Inflammatory macrophage treated with lipopolysaccharide for 4 hours (primary cell): ENCODE measurements at regions not wholly inside any gene's neighbourhood (a gene's known extent, or its start where the extent isn't known, plus 50 kb on each side); places are given as distances from the start of the nearest gene placed in this dataset.

Source experiments
- DNase-seq: peaks from one replicate; pipeline ENCODE4 v3.0.0-alpha.2; 2020

- DNase-seq, result peak; percentile 25
Observed at GRCh38 chr7:16046041-16046440, 359.6 kb upstream of the MEOX2 start.

GRCh38 chr7:16045296-16045695, 358.8 kb upstream of the MEOX2 start:
- no peak for DNase-seq

GRCh38 chr7:16044645-16045044, 358.2 kb upstream of the MEOX2 start:
- no peak for DNase-seq

- peak; percentile 33 for DNase-seq
Observed at GRCh38 chr7:16040346-16040745, 353.9 kb upstream of the MEOX2 start.

GRCh38 chr7:16038906-16039305, 352.4 kb upstream of the MEOX2 start:
- DNase-seq, result no peak

GRCh38 chr7:16035392-16035791, 348.9 kb upstream of the MEOX2 start:
- DNase-seq, result no peak

- DNase-seq, result no peak
Observed at GRCh38 chr7:16034866-16035265, 348.4 kb upstream of the MEOX2 start.

GRCh38 chr7:16034353-16034752, 347.9 kb upstream of the MEOX2 start:
- DNase-seq, result peak; percentile 19

- no peak for DNase-seq
Observed at GRCh38 chr7:16033233-16033632, 346.8 kb upstream of the MEOX2 start.

GRCh38 chr7:16028636-16029035, 342.2 kb upstream of the MEOX2 start:
- no peak for DNase-seq

- no peak for DNase-seq
Observed at GRCh38 chr7:16028103-16028502, 341.6 kb upstream of the MEOX2 start.

GRCh38 chr7:16027396-16027795, 340.9 kb upstream of the MEOX2 start:
- no peak for DNase-seq

GRCh38 chr7:16026253-16027020, 340.0 kb upstream of the MEOX2 start:
- DNase-seq, result no peak

- no peak for DNase-seq
Observed at GRCh38 chr7:16025696-16026095, 339.2 kb upstream of the MEOX2 start.

GRCh38 chr7:16023503-16023902, 337.0 kb upstream of the MEOX2 start:
- DNase-seq, result no peak

- DNase-seq, result no peak
Observed at GRCh38 chr7:16023046-16023445, 336.6 kb upstream of the MEOX2 start.

- DNase-seq, result no peak
Observed at GRCh38 chr7:16021851-16022250, 335.4 kb upstream of the MEOX2 start.

- no peak for DNase-seq
Observed at GRCh38 chr7:16015981-16016380, 329.5 kb upstream of the MEOX2 start.

GRCh38 chr7:16014031-16014430, 327.5 kb upstream of the MEOX2 start:
- no peak for DNase-seq

GRCh38 chr7:16007911-16008310, 321.4 kb upstream of the MEOX2 start:
- no peak for DNase-seq

- DNase-seq, result no peak
Observed at GRCh38 chr7:16004702-16005101, 318.2 kb upstream of the MEOX2 start.

GRCh38 chr7:16001477-16001876, 315.0 kb upstream of the MEOX2 start:
- no peak for DNase-seq

GRCh38 chr7:15998617-15999016, 312.1 kb upstream of the MEOX2 start:
- no peak for DNase-seq

- no peak for DNase-seq
Observed at GRCh38 chr7:15995027-15995426, 308.5 kb upstream of the MEOX2 start.

- DNase-seq, result no peak
Observed at GRCh38 chr7:15989194-15989593, 302.7 kb upstream of the MEOX2 start.
